DND-41 (cell line): ENCODE measurements at regions not wholly inside any gene's neighbourhood (a gene's known extent, or its start where the extent isn't known, plus 50 kb on each side); places are given as distances from the start of the nearest gene placed in this dataset.

Experiments used
- EZH2 ChIP-seq: IDR thresholded peaks from 3 replicates; pipeline ENCODE4 v1.6.1; 2012; ENCODE audit warnings: borderline replicate concordance, low read depth, mild to moderate bottlenecking, moderate library complexity, low read length, inconsistent platforms; ENCODE audit not compliant: severe bottlenecking
- TF ChIP-seq, protein P1 (sequence below): IDR thresholded peaks from 2 replicates; pipeline ENCODE4 v1.5.1; 2012; ENCODE audit warnings: borderline replicate concordance, low read length, moderate library complexity, mild to moderate bottlenecking; ENCODE audit not compliant: poor library complexity, severe bottlenecking; ENCODE audit errors: extremely low read depth

DNA sequence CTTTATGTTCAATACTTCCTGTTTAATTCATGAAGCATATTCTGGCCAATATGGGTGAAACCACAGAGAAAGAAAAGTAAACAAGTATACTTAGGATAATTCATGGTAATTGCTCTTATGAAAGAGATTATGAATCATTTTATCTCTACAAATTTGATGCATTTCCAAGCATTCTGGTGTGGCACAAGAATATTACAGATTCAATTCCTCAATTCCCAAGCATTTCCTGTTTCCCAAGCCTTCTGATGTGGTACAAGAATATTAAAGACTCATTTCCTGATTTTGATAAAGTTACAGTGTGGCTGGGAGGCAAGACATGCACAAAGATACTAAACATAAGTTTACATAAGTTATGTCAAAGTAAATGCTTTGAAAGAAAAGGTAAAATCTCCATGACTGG is 126.1 kb upstream of the NUDT7 start:
- TF ChIP-seq, protein P1, sequence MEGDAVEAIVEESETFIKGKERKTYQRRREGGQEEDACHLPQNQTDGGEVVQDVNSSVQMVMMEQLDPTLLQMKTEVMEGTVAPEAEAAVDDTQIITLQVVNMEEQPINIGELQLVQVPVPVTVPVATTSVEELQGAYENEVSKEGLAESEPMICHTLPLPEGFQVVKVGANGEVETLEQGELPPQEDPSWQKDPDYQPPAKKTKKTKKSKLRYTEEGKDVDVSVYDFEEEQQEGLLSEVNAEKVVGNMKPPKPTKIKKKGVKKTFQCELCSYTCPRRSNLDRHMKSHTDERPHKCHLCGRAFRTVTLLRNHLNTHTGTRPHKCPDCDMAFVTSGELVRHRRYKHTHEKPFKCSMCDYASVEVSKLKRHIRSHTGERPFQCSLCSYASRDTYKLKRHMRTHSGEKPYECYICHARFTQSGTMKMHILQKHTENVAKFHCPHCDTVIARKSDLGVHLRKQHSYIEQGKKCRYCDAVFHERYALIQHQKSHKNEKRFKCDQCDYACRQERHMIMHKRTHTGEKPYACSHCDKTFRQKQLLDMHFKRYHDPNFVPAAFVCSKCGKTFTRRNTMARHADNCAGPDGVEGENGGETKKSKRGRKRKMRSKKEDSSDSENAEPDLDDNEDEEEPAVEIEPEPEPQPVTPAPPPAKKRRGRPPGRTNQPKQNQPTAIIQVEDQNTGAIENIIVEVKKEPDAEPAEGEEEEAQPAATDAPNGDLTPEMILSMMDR, result no peak
- no peak for TF ChIP-seq EZH2
